ENCODE measurements at regions not wholly inside any gene's neighbourhood (a gene's known extent, or its start where the extent isn't known, plus 50 kb on each side); places are given as distances from the start of the nearest gene placed in this dataset.

GRCh38 chr2:171217330-171217729, 56.6 kb upstream of the TLK1 start:
- TF ChIP-seq EZH2 (IDR thresholded peaks at IDR 0.05; ENCODE audit: borderline replicate concordance, low read depth, low read length, poor library complexity, severe bottlenecking), result no peak
- no peak for TF ChIP-seq CTCF (conservative IDR thresholded peaks at IDR 0.05; ENCODE audit: low read depth, low read length)

Data from A673 (cell line).